NB4 (cell line): ENCODE measurements at regions not wholly inside any gene's neighbourhood (a gene's known extent, or its start where the extent isn't known, plus 50 kb on each side); places are given as distances from the start of the nearest gene placed in this dataset.

ENCODE experiments used
- CTCF ChIP-seq: IDR thresholded peaks from one replicate; pipeline ENCODE4 v1.5.1; 2012; ENCODE audit warnings: low read depth, low read length
- POLR2A ChIP-seq: IDR thresholded peaks from 2 replicates; pipeline ENCODE4 v1.6.1; 2011; ENCODE audit warnings: mild to moderate bottlenecking; ENCODE audit not compliant: insufficient read length; ENCODE audit errors: extremely low read depth

- TF ChIP-seq CTCF (no peak), POLR2A (no peak)
These were observed 74.7 kb upstream of the GNAO1 start for GRCh38 chr16:56116577-56116964.
